Hematopoietic multipotent progenitor cell (in vitro differentiated cells): ENCODE measurements at regions not wholly inside any gene's neighbourhood (a gene's known extent, or its start where the extent isn't known, plus 50 kb on each side); places are given as distances from the start of the nearest gene placed in this dataset.

Source experiments
- DNase-seq, 3 donors: peaks; one replicate each; pipeline ENCODE4 v3.0.0-alpha.2; 2011 to 2015; ENCODE audit warnings: low read depth in 2 of 3, low spot score in 2 of 3

GRCh38 chr7:25544254-25544653 lies 316.0 kb upstream of the NPVF start:
- no peak for DNase-seq

GRCh38 chr7:25545124-25546008 lies 317.1 kb upstream of the NPVF start:
- no peak for DNase-seq

DNA sequence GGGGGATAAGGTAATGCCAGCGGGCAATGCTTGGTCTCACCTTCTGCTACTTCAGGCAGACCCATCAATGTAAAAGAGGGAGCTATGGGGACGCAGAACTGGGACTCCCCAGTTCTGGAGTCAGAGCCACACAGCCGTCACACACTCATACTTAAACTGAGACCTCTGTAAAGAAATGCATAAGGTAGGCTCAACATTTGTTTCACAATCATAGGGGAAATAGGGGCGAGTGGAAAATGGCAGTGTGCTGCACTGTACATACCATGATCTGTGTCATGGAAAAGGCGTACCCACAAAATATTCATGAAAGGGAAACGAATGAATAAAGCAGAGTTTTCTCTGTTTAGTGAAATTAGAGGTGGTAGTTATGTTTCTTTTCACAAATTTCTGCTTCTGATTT lies 318.0 kb upstream of the NPVF start:
- no peak for DNase-seq

GRCh38 chr7:25549271-25549921 lies 321.1 kb upstream of the NPVF start:
- DNase-seq = no peak

GRCh38 chr7:25550149-25550548 lies 321.9 kb upstream of the NPVF start:
- no peak for DNase-seq

GRCh38 chr7:25552998-25553397 lies 324.7 kb upstream of the NPVF start:
- DNase-seq = no peak

- DNase-seq = no peak
Measured at GRCh38 chr7:25553580-25554291, 325.4 kb upstream of the NPVF start.

DNA sequence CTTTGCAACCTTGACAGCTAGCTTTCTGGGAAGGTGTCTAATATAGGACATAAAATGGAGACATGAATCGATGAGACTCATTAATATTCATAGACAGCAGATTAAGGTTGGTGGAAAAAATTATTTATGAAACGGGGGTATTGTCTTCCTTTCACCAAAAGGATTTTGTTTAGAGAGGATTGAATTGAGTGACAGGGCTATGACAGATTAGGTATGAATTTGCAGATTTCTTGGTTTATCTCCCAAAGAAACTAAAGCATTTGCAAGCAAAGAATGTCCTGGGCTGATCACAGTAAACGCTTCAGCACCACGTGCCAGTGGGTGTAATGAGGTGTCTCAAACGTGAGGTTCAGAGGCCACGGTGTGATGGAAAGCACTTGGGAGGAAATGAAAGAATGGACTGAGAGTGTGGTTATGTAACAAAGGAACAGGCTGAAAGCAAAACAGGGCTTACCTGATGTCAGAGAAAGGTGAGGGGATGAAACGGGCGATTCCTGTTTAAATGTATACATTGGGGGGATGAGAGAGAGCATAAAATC lies 329.2 kb upstream of the NPVF start:
- DNase-seq = no peak

DNA sequence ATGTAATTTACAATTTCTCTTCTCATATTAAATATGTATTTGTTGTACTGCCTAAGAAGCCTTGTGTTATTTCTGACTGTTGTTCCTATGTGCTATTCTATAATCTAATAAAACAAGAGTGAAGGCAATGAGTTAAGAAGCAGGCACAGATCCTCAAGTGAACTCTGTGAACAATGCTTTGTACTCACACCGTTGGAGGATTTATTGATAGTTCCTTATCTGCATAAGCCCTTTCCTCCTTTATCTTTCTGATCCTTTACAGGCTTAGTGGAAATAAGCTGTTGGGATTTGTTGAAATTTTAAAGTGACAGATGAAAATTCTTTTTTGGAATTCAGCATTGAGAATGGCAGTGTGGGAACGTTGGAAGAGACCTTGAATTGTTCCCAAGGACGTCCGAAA lies 329.6 kb upstream of the NPVF start:
- no peak for DNase-seq

DNA sequence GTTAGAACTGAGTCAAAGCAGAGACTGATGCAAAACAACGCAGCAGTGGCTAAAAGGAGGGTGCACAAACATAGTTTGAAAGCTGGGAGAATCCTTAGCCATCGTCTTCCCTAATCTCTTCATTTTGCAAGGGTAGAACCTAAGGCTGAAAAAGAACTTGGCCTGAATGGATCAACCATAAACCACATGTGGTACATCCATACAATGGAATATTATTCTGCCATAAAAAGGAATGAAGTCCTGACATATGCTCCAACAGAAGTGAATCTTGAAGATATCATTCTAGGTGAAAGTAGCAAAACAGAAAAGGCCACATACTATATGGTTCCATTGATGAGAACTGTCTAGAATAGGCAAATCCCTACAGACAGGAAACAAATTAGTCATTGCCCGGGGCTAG lies 330.3 kb upstream of the NPVF start:
- DNase-seq = no peak

DNA sequence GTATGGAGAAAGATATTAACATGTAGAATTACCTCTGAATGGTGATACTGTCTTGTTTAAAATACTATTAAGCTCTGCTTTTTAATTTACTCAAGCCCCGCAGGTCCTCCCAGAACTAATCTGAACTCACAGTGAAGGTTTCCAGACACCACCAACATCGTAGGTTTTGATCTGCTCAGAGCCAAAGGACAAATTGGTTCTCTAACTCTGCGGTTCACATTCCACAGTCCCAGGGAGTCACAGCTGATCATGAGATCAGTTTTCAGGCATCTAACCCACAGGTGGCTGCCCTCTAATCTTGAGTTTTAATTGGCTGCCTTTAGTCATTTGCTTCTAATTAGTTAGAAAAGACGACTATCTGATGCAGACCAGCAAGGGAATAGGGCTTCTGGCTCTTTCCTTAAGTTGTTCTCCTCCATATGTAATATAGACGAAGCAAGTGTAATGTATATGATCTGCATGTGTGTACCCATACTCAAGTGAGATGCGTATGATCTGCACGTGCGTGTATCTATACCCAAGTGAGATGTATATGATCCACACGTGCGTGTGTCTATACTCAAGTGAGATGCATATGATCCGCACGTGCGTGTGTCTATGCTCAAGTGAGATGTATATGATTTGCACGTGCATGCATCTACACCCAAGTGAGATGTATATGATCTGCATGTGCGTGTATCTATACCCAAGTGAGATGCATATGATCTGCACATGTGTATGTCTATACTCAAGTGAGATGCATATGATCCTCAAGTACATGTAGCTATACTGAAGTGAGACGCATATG lies 331.5 kb upstream of the NPVF start:
- no peak for DNase-seq

- no peak for DNase-seq
Measured at GRCh38 chr7:25562673-25563182, 334.4 kb upstream of the NPVF start.

- no peak for DNase-seq
Measured at GRCh38 chr7:25565002-25565401, 336.7 kb upstream of the NPVF start.

DNA sequence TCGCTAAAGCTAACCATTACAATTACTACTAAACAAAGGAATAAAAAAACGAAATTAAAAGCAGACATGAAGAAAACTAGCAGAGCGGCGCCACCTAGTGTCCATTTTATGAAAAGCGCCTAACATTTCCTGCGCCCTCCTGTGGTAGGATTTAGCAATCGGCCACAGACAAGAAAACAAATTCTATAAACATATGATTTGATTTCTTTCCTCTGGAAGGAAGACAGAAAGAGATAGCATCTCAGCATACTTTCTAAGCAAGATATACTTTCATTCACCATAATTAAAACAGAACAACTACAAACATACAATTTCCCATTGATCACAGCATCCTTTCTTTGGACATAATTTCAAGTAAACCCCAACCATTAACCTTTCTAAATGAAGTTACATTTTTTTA lies 337.7 kb upstream of the NPVF start:
- peak; percentile 61 to 83 (median 68) for DNase-seq

DNA sequence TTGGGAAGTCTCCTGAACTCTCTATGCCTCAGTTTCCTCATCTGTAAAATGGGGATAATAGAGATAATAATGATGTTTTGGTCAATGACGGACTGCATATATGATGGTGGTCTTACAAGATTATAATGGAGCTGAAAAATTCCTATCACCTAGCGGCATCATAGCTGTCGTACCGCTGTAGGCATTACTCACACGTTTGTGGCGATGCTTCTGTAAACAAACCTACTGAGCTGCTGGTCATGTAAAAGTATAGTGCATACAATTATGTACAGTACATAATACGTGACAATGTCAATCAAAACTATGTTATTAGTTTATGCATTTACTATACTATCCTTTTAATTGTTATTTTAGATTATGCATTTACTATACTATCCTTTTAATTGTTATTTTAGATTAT lies 339.1 kb upstream of the NPVF start:
- no peak for DNase-seq

GRCh38 chr7:25569765-25570164 lies 341.5 kb upstream of the NPVF start:
- no peak for DNase-seq

- DNase-seq = no peak
Measured at GRCh38 chr7:25572423-25572822, 344.1 kb upstream of the NPVF start.

- no peak for DNase-seq
Measured at GRCh38 chr7:25574828-25575227, 346.5 kb upstream of the NPVF start.

- no peak for DNase-seq
Measured at GRCh38 chr7:25575634-25576033, 347.3 kb upstream of the NPVF start.
